Osteocyte (in vitro differentiated cells): ENCODE measurements at regions not wholly inside any gene's neighbourhood (a gene's known extent, or its start where the extent isn't known, plus 50 kb on each side); places are given as distances from the start of the nearest gene placed in this dataset.

Source experiments
- DNase-seq: peaks from one replicate; pipeline ENCODE4 v3.0.0; 2021; ENCODE audit warnings: mixed read lengths; ENCODE audit not compliant: unreplicated experiment; ENCODE audit errors: extremely low spot score
- H3K27ac Mint-ChIP-seq: one replicate; pipeline ENCODE4 v1.8.0; 2021; ENCODE audit warnings: mild to moderate bottlenecking, mixed read lengths; ENCODE audit not compliant: unreplicated experiment
- H3K27me3 Mint-ChIP-seq: one replicate; pipeline ENCODE4 v1.8.0; 2021; ENCODE audit warnings: mixed read lengths; ENCODE audit not compliant: unreplicated experiment
- H3K36me3 Mint-ChIP-seq: one replicate; pipeline ENCODE4 v1.8.0; 2021; ENCODE audit warnings: mixed read lengths; ENCODE audit not compliant: unreplicated experiment
- H3K4me1 Mint-ChIP-seq: one replicate; pipeline ENCODE4 v1.8.0; 2021; ENCODE audit warnings: mixed read lengths; ENCODE audit not compliant: unreplicated experiment
- H3K4me3 Mint-ChIP-seq: one replicate; pipeline ENCODE4 v1.8.0; 2021; ENCODE audit warnings: mild to moderate bottlenecking, moderate library complexity, mixed read lengths; ENCODE audit not compliant: unreplicated experiment
- H3K9me3 Mint-ChIP-seq: one replicate; pipeline ENCODE4 v1.8.0; 2021; ENCODE audit warnings: mixed read lengths; ENCODE audit not compliant: unreplicated experiment
- CTCF ChIP-seq: fragments of 200-600 bp; sonication (generic); IDR thresholded peaks from 2 replicates; pipeline ENCODE4 v1.5.0; 2021; ENCODE audit warnings: antibody characterized with exemption, mild to moderate bottlenecking, moderate library complexity

GRCh38 chr12:60398547-60398946 lies 802.7 kb downstream of the SLC16A7 start:
- peaks cover 5% of the 10 kb centered on the region for H3K9me3 Mint-ChIP-seq
- no peak for DNase-seq
- TF ChIP-seq CTCF: no peak
- H3K4me1 Mint-ChIP-seq: peaks cover 21% of the 10 kb centered on the region
- H3K4me3 Mint-ChIP-seq: no peak overlapping the region
- no peak overlapping the region for H3K27ac Mint-ChIP-seq
- no peaks in the 10 kb centered on the region for H3K36me3 Mint-ChIP-seq
- no peaks in the 10 kb centered on the region for H3K27me3 Mint-ChIP-seq

- no peak overlapping the region for H3K27ac Mint-ChIP-seq
- H3K9me3 Mint-ChIP-seq: peaks cover 5% of the 10 kb centered on the region
- no peaks in the 10 kb centered on the region for H3K27me3 Mint-ChIP-seq
- no peak for TF ChIP-seq CTCF
- no peaks in the 10 kb centered on the region for H3K36me3 Mint-ChIP-seq
- peaks cover 19% of the 10 kb centered on the region for H3K4me1 Mint-ChIP-seq
- no peak overlapping the region for H3K4me3 Mint-ChIP-seq
- DNase-seq: no peak
Observed at GRCh38 chr12:60399064-60399463, 803.2 kb downstream of the SLC16A7 start.

- H3K27me3 Mint-ChIP-seq: peaks cover 2% of the 10 kb centered on the region
- no peaks in the 10 kb centered on the region for H3K36me3 Mint-ChIP-seq
- no peak for DNase-seq
- TF ChIP-seq CTCF: no peak
- peaks cover 5% of the 10 kb centered on the region for H3K9me3 Mint-ChIP-seq
- peaks cover 8% of the 10 kb centered on the region for H3K4me1 Mint-ChIP-seq
- H3K4me3 Mint-ChIP-seq: no peak overlapping the region
- H3K27ac Mint-ChIP-seq: no peak overlapping the region
Observed at GRCh38 chr12:60402996-60403395, 807.2 kb downstream of the SLC16A7 start.

- TF ChIP-seq CTCF: no peak
- Mint-ChIP-seq H3K4me1 (peaks cover 12% of the 10 kb centered on the region), H3K36me3 (peaks cover 2% of the 10 kb centered on the region), H3K9me3 (peaks cover 21% of the 10 kb centered on the region), H3K27me3 (no peaks in the 10 kb centered on the region), H3K27ac (peak overlapping the region; percentile 64), H3K4me3 (no peak overlapping the region)
- no peak for DNase-seq
Observed at GRCh38 chr12:60415351-60415750, 819.5 kb downstream of the SLC16A7 start.

GRCh38 chr12:60419986-60420385 lies 824.2 kb downstream of the SLC16A7 start:
- Mint-ChIP-seq H3K4me1 (peaks cover 9% of the 10 kb centered on the region), H3K27ac (no peak overlapping the region), H3K4me3 (no peak overlapping the region), H3K9me3 (peaks cover 28% of the 10 kb centered on the region), H3K27me3 (no peaks in the 10 kb centered on the region), H3K36me3 (peaks cover 2% of the 10 kb centered on the region)
- no peak for TF ChIP-seq CTCF
- DNase-seq: no peak
